GM13976 (cell line): ENCODE measurements at regions not wholly inside any gene's neighbourhood (a gene's known extent, or its start where the extent isn't known, plus 50 kb on each side); places are given as distances from the start of the nearest gene placed in this dataset.

Experiments used
- DNase-seq: peaks from one replicate; pipeline ENCODE4 v3.0.0; 2012; ENCODE audit warnings: low spot score
- in situ Hi-C: fragments of 300-500 bp; cut with MboI; formaldehyde crosslinking; loops from one replicate; pipeline ENCODE4 v1.12.0; 2022; ENCODE audit warnings: low sequenced_read_pairs, mixed read lengths, inconsistent platforms; ENCODE audit not compliant: unreplicated experiment
- TF ChIP-seq, protein P1 (sequence below): IDR thresholded peaks from 2 replicates; pipeline ENCODE4 v1.5.1; 2012; ENCODE audit warnings: borderline replicate concordance, mild to moderate bottlenecking; ENCODE audit not compliant: insufficient read depth; ENCODE audit errors: extremely low read depth, missing control alignments, control extremely low read depth

GRCh38 chr7:85821926-85822325, 635.1 kb upstream of the SEMA3D start:
- in situ Hi-C loops: no loop called here
- TF ChIP-seq, protein P1, sequence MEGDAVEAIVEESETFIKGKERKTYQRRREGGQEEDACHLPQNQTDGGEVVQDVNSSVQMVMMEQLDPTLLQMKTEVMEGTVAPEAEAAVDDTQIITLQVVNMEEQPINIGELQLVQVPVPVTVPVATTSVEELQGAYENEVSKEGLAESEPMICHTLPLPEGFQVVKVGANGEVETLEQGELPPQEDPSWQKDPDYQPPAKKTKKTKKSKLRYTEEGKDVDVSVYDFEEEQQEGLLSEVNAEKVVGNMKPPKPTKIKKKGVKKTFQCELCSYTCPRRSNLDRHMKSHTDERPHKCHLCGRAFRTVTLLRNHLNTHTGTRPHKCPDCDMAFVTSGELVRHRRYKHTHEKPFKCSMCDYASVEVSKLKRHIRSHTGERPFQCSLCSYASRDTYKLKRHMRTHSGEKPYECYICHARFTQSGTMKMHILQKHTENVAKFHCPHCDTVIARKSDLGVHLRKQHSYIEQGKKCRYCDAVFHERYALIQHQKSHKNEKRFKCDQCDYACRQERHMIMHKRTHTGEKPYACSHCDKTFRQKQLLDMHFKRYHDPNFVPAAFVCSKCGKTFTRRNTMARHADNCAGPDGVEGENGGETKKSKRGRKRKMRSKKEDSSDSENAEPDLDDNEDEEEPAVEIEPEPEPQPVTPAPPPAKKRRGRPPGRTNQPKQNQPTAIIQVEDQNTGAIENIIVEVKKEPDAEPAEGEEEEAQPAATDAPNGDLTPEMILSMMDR: no peak
- DNase-seq: no peak

DNA sequence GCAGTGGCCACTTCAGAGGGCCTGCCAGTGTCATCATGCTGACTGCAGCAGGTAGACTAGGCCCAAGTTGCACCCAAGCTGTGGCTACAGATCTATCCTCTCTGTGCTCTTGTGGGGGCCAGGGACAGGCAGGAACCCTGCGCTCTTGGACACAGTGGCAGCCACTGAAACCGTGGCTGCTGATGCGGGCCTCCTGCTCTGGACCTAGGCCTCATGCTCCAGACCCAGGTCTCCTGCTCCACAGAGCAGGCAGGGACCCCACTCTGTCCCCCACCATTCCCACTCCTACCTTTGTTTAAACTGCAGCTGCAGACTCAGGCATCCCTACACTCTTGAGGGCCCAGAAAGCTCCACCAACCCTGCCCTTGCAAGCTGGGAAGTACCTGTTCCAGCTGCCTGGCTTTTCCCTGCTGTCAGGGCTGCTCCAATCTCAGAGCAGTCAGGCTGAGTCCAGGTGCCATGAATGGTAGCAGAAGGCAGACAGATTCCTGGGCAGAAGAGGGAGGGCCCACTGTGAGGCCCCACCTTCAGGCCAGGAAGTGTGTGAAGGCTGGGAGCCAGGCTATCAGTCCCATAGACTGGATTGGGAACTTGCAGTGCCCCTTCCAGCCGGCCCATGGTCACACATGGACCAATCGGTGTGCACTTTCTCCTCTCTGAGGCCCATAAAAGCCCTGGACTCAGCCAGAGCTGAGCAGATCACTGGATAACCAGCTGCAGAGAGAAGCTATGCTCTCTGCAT, 634.0 kb upstream of the SEMA3D start:
- in situ Hi-C loops: no loop called here
- no peak for DNase-seq
- TF ChIP-seq, protein P1: no peak

GRCh38 chr7:85815526-85815925, 628.7 kb upstream of the SEMA3D start:
- in situ Hi-C loops: no loop called here
- no peak for DNase-seq
- TF ChIP-seq, protein P1: no peak

DNA sequence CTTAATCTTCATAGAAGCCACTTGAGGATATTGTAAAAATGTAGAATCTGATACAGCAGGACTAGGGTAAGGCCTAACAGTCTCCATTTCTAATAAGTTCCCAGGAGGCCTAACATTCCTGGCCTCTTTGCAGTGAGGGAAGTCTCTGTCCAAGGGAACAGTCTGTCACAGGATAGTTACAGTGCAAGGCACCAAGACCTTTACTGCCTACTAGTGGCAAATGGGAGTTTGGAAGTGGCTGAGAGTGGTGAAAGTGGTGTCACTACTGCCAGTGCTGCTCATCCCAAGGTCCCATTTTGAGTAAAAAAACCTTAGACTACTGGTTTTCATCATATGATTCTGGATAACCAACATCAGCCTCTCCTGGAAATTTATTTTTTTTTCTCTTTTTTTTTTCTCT, 619.5 kb upstream of the SEMA3D start:
- in situ Hi-C loops: no loop called here
- TF ChIP-seq, protein P1: no peak
- no peak for DNase-seq

DNA sequence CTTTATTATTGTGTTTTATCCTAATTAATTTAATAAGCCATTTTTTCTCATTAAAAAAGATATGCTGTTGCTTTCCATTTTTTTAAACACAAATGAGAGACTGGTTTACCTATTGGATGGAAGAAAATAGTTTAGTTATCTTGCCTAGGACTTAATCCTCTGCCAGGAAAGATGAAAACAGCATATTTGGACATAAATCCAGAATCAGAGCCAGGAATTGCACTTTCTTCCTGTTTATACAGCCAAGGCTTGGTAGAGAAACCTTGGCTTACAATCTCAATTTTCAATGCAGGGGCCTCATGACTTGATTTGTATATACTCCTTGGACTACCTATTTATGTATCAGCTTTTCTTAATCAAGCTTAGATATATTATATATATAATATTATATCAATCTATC, 618.8 kb upstream of the SEMA3D start:
- TF ChIP-seq, protein P1: no peak
- no peak for DNase-seq
- in situ Hi-C loops: no loop called here

GRCh38 chr7:85805249-85805648, 618.4 kb upstream of the SEMA3D start:
- TF ChIP-seq, protein P1: no peak
- in situ Hi-C loops: no loop called here
- DNase-seq: no peak

- DNase-seq: no peak
- in situ Hi-C loops: no loop called here
- TF ChIP-seq, protein P1: no peak
These were observed 615.4 kb upstream of the SEMA3D start for GRCh38 chr7:85802211-85802610.
